ENCODE measurements at regions not wholly inside any gene's neighbourhood (a gene's known extent, or its start where the extent isn't known, plus 50 kb on each side); places are given as distances from the start of the nearest gene placed in this dataset.

DNA sequence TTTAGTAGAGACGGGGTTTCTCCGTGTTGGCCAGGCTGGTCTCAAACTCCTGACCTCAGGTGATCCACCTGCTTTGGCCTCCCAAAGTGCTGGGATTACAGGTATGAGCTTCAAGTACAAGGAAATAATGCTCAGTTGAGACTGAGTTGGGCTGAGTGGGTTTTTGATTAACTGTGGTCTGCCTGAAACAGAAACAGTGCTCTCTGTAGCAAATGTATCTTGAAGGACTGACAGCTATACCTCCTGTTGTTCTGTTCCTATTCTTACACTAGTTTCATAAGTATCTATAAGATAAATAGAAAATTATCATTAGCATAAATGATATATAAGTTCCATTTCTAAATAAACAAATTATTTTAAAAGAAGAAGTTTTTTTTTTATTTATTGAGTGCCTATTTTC lies 142.8 kb upstream of the PTPRK start:
- no peak for DNase-seq

DNA sequence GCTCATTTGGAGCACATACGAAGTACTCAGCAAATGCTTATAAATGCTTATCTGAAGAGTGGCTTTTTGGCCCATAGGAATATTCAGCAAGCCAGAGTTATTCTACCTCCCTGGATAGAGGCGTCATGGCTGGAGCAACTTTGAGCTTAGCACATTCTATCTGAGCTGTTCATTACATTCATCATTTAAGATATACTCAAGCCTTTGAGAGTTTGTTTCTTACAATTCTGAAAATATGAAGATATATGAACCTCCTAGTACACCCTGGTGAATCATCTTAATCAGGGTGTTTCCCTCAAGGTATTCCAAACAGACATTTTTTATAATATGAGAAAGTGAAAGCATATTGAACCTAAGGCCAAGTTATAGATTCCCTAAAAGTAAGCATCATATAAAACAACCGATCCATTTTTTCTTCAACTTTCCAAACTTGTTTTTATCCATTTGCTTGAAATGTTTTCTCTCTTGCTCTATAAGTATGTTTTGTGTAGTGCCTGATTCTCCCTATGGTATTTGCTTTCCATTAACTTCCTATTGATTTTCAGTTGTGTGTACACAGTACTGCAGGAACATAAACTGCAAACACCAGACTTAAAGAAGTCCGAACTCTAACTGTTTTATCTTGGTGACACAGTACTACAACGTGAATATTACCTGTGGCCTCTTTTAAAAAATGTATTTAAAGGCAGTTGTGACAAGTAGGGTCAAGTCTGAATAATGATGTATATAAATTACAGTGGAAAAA lies 139.7 kb upstream of the PTPRK start:
- DNase-seq, result no peak

DNA sequence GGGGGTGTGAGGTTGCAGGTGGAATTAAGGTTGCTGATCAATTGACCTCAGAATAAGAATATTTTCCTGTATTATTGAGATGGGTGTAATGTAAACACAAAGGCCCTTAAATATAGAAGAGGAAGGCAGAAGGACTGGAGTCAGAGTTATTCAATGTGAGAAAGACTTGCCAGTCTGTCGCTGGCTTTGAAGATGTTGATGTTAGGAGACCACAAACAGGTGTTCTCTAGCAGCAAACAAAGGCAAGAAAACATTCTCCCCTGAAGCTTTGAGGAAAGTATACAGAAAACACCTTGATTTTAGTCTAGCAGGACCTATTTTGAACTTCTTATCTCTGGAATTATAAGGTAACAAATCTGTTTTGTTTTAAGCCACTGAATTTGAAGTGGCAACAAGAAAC lies 138.9 kb upstream of the PTPRK start:
- no peak for DNase-seq

DNA sequence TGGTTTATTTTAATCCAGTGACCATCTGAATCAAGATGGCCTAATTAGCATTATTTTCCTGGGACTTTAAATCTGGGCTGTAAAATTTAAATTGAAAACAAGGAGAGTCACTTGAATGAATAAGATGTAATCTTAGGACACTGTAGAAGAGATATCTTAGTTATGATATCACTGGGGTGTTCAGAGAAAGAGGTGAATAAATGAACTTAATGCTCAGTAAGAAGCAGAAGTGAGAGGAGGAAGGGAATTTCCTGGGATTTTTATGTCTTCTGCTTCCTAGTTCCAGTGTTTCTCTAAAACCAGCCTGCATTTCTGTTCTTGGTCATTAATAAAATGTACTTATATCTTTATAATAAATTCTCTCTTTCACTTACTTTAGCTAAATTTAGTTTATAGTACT lies 136.8 kb upstream of the PTPRK start:
- DNase-seq, result no peak

DNA sequence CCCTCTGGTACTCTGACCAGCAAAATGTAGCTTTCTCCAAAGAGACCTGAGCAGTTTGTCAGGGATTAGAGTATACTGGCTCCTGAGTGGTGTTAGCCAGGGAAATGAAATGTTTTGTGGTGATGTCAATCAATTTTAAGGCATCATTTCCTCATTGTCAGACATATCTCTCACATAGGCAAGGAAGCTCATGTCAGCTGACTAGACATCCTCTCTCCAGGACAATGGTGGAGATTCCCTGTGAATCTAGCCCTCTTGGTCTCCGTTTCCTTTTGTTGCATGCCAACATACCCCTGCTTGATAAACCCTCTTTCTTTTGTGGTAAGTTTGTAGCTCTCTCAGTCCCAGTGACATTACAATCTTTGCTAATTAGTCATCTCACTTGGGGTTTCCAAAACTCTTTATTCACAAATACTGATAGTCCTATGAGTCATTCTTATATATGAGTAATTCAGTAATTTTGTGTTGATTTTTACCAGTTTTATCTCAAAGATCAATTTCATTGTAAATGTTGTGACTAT lies 135.6 kb upstream of the PTPRK start:
- peak; percentile 92 for DNase-seq

DNA sequence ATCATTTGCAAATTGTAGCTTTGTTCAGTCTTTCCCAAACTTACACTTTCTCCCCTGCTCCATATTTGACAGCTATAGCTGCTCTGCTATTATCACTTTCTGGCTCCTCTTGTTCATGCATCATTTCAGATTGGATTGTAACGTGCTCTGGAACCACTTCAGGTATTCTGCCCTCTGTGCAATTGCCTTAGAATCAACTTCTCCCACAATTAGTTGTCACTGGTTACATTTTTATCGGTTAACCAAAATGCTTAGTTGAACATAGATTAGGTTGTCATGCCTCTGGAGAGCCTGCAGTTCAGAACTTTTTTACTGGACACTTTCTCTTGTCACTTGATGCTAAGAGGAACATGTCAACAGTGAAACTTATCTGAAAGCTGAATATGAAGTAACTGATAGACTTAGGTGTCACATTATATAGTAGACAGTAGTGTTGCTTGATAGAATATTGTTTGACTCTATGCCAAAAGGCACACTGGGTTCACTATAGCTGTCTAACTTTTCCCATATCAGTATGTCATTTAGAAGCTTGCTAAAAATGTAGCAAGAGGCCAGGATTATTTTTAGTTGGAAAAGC lies 127.7 kb upstream of the PTPRK start:
- no peak for DNase-seq

DNA sequence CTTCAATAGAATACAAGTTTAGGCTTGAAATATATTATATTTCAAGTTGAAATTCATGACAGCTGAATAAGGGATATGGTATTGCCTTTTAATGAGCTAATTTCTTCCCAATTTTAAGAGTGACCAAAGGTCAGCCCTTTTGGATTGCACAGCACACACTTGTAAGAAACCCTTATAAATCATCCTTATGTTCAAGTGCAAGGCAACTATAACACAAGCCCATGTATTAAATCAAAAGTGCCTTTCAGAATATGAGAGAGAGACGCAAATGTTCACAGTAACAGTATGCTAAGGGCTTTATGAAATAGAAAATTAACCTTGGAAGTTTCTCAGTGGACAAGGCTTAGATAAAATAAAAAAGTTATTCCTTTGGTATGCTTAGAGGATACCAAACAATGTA lies 121.7 kb upstream of the PTPRK start:
- no peak for DNase-seq

DNA sequence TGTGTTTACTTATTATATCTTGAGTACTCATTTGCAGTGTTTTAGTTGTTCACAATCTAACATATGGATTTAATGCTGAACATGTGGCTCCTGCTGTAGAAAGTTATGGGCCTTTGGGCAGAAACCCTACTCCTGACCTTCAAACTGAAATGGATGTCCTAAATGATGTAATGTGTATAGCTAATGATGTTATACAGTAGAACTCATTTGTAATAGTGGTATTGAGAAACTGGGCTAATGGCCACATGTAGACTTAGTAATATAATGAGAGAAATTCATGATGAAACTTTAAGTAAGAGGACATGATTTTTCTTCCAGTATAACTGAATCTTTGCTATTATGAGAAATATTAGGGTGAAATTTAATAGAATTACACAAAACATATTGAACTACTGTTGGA lies 121.3 kb upstream of the PTPRK start:
- peak; percentile 39 for DNase-seq

DNA sequence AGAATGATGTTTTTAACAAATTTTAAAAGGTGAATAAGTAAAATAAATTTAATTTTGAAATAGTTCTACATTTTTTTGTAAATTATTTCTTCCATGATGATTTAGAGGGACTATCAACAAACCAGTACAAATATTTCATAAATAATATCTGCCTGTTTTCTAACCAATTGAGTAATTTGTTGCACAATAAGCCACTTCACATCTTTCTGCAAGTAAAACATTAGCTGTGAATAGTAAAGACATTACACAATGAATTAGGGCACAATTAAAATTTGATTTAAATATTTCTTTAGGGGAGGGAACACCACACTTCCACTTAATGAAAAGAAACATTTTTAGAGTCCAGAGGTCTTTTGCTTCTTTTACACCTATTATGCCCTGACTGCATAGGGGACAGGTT lies 118.4 kb upstream of the PTPRK start:
- DNase-seq, result no peak

DNA sequence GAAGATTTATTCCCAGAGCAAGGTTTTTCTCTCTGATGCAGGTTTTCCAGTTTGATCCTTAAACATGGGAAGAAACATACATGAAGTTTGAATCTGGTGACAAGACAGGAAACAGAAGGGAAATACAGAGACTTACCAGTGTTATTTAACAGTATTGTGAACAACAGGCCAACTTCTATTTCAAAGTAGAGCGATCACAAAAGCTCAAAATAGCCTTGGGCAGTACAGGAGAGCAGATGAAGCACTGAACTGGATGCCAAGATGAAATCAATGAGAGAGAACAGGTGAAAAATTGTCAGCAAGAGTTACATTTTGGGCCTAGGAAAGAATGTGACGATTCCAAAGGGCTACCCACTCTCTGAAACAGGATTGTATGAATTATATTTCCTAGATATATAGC lies 114.8 kb upstream of the PTPRK start:
- no peak for DNase-seq

DNA sequence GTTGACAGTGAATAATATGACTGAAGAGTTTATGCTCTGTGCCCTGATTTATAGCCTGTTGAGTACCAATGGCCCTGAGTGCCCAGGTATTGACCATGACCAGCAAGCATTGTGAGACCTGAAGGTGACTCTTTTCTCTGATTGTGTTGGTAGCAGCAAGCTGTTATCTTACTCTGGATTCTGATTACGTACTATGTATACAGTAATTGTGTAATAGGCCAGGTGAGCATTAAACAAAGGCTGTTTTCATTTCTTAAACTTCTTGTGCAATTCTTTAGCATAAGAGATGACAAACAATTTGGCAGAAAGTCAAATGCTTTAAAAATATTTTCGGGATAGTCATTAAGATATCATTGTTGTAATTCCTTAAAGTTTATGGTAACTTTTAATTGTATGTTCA lies 111.7 kb upstream of the PTPRK start:
- no peak for DNase-seq

DNA sequence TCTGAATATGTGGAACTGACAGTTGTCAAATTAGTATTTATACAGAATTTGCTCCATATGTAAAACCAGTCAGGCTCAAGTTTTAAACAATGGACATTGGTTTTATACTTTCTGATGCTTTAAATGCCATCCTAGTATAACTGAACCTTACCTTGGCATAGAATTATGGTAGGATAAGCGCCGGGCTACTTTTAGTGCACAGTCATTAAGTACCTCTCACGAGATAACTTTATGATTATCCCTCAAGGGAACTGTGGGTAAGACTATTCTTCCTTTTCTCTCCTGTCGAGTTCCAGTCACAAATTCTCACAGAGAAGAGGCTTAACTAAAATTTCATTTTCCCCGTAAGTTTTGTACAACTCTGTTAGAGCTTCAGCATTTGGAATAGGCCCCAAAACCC lies 110.6 kb upstream of the PTPRK start:
- no peak for DNase-seq

DNA sequence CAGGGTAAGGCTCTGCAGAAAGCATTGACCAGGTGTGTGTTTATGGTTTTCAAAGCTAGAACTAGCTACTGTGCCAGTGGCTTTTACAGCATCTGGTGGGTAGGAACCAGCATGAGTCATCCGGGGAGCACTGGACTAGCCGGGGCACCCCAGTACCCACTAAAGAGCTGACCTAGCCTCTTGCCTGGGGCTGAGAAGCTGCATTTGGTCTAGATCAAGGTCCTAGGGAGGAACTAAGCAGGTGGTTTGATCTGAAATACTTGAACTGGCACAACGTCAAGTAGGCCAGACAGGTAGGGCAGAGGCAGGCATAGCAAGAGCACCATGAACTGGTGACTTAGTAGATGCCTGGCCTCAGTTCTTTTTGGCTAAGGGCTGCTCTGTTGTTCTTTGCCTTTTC lies 109.8 kb upstream of the PTPRK start:
- DNase-seq, result no peak

DNA sequence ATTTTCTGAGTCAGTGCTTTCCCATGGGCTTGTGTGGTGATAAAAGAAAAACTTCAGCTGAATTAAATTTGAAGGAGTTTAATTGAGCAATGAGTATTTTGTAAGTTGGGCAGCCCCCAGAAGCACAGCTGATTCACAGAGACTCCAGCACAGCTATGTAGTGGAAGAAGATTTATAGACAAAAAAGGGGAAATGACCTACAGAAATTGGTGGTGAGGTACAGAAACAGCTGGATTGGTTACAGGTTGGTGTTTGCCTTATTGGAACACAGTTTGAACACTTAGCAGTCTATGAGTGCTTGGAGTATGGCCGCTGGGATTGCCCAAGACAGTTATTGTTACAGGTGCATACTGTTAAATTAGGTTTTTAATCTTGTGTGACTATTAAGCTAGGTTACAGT lies 96.9 kb upstream of the PTPRK start:
- no peak for DNase-seq

DNA sequence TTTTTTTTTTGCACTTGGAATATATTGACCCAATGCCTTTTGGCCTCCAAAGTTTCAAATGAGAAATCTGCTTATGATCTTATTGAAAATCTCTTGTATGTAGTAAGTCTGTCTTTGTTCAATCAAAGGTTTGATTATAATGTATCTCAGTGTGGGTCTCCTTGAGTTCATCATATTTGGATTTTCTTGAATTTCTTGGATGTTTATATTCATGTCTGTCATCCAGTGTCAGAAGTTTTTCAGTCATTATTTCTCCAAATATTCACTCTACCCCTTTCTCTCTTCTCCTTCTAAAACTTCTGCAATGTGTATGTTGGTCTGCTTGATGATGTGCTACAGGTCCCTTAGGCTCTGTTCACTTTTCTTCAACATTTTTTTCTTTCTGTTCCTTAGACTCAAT lies 95.9 kb upstream of the PTPRK start:
- no peak for DNase-seq

DNA sequence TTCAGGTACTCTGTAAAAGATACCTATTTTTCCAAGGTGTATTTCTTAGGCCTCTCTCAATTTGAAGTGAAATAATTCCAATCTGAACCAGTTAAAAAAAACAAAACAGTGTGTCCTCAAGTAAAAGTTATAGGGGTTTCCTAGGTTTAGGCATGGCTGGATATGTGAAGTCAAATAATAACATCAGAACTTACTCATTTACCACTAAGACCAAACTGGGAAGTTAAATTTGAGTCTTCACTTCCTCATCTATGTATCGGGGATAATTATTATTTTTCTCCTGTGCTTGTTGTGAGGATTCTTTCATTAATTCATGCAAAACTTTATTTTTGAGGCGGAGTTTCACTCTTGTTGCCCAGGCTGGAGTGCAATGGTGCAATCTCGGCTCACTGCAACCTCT lies 86.2 kb upstream of the PTPRK start:
- DNase-seq, result no peak

DNA sequence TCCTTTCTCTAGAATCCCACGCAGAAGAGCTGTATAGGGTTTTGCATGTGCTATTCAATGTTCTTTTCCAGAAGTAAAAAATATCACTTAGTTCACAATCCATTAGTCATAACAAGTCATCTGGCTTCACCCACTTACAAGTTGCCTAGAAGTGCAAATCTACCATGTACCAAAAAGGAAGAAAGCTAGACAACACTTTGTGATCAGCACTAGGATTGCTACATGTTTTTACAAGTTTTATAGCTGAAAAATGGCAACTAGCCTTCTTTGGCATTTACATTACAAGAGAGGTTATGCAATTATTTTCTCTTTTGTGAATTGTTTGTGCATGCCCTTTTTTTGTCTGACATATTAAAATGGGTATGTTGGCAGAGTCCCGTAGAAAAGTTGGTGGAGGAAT lies 85.6 kb upstream of the PTPRK start:
- peak; percentile 38 for DNase-seq

DNA sequence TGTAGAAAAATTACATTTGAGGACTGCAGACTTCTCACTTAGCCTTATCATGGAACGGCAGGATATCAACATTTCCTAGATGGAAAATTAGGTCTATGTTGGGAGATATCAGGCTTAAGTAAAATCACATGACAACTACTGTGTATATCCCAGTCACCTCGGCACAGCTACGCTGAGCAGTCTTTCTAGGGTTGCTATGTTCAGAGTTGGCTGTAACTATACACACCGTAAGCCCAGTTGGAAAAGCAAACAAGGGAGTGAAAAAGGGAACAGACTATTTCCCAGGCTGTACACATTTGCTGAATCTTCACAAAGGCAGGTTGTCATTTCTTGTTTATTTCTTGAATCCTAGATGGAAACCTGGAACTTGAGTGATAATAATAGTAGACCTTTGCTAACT lies 80.7 kb upstream of the PTPRK start:
- no peak for DNase-seq

DNA sequence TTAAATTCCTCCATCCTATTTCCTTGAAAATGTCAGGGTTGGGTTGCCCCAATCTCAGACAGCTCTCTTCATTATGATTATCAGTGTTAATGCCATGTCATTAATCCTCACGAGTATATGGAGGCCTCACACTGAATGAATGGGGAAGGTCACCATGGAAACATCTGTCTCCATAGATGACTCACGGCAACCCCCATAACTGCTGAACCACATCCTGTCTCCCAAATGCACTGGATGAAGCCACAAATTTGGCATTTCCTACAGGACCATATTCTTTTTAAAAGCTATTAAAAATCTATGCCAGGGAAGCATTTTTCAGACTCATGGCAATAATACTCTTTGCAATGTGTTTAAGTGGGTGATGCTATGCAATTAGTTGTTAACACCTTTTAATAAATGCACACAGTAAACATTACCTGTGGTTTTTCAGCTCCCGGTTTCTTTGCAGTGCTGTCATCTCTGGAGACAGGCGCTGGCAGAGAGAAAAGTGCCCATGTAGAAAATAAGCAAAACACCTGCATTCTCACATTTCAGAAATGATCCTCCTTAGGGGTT lies 80.1 kb upstream of the PTPRK start:
- peak; percentile 96 for DNase-seq

DNA sequence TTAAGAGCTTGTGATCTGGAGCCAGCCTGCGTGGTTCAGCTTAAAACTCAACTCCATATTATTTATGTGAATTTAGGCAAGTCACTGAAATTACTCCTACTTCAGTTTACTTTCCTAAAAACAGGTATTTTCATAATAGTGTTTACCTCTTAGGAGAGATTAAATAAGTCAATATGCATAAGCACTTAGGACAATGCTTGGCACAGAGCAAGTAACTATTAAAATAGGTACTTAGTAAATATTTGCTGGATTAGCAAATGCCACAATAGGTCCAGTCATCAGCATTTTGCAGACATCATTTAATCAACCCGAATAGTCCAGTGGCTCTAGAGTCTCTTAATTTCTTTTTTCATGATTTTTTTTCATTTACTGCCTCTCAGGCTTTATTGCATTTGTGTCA lies 78.6 kb upstream of the PTPRK start:
- no peak for DNase-seq

DNA sequence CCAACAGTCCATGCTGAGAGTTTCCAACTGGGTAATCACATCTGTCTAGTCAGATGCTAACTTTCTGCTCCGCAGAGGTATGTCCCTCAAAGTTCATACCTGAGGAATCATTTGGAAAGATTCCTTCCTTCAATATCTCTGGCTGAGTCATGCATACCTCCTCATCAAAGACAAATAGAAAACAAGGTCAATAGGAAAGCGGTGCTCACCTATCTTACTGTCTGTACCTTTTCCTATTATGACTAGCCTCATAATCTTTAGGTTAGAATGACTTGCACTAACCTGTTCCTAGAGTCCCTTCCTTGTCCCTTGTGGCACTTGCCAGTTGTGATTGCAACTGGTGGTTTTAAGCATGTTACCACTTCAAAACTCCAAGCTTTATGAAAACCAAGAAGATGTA lies 78.2 kb upstream of the PTPRK start:
- DNase-seq, result no peak

DNA sequence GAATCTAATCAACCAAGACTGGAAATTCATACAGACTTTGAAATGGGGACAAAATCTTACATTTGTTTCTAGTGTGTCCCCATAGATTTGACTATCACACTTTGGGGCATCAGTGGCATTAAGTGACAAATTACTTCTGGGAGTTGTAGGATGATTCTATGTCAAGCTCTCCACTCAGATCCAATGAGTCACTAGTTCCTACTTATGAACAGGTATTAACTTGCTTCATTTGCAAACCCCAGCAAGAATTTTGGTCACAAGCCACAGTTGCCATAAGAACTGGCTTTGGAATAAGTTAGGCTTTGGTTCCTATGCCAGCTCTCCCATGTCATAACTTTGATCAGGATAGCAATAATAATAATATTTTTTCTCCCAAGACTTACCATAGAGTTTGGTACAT lies 77.6 kb upstream of the PTPRK start:
- DNase-seq, result no peak

DNA sequence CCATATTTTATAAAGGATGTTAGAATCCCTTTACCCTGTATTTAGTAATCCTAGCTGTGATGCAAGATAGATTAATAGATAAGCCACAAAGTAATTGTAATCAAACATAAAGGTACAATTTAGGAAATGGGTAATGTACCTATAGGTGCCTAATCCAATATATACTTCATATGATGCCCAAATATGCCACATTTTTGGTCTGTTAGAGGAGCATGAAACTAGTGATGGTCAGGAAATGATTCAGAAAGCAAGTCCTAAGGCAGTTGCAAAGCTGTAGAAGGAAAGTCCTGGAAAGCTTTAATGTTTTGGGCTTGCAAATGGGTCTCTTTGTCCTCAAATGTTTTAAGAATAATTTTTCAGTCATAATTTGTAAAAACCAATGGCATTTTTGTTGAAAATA lies 76.6 kb upstream of the PTPRK start:
- no peak for DNase-seq

DNA sequence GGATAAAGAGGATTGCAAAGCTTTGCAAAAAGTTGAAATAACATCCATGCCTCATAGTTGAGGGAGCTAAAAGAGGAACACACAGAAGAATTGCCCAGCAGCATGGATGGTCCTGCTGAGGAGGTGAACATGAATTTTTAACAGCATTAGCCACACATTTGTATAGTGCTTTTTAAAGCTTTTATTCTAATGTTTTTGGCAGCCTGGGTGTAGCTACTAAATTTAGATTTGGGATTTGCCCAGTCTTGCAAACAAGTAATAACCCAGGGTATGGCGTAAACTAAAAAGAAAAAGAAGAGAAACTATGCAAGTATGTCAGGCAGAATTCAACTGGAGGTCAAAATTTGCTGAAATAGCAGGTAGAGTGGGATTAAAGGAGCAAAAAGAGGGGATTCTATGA lies 75.1 kb upstream of the PTPRK start:
- no peak for DNase-seq

DNA sequence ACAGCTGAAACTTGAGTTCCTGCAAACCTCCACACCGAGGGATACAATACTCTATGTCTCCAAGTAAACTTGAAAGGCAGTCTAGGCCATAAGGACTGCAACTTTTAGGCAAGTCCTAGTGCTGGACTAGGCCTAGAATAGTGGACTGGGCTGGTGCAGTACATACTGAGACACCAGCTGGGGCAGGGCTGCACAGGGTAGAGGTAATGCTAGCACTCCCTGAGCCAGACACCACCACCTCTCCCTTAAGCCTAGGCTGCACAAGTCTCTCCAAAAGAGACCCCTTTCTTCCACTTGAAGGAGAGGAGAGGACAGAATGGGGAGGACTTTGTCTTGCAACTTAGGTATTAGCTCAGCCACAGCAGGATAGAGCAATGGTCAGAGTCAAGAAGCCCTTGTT lies 65.7 kb upstream of the PTPRK start:
- DNase-seq, result no peak
